Peyer's patch (tissue), 4 donors: ENCODE measurements at regions not wholly inside any gene's neighbourhood (a gene's known extent, or its start where the extent isn't known, plus 50 kb on each side); places are given as distances from the start of the nearest gene placed in this dataset.
"Not testable (repeated sequence)": the region's sequence is repeated elsewhere in the genome, so short reads cannot be mapped to it uniquely, and the experiment has no call there.

ENCODE experiments used
- POLR2A ChIP-seq, 2 donors: fragments of 450-650 bp; IDR thresholded peaks; one replicate each; pipeline ENCODE4 v1.5.1; 2017; ENCODE audit warnings: antibody characterized with exemption in 2 of 2, mild to moderate bottlenecking in 2 of 2, moderate library complexity in 2 of 2
- TF ChIP-seq, protein P1 (sequence below), 6 experiments: fragments of 450-650 bp in 4 of 6; fragments of 200-600 bp in 2 of 6; sonication (generic) in 1 of 6; IDR thresholded peaks; one replicate each; pipeline ENCODE4 v1.5.1; 2017 to 2019; ENCODE audit warnings: antibody characterized with exemption in 6 of 6, mild to moderate bottlenecking in 3 of 6, moderate library complexity in 1 of 6

- TF ChIP-seq, protein P1, sequence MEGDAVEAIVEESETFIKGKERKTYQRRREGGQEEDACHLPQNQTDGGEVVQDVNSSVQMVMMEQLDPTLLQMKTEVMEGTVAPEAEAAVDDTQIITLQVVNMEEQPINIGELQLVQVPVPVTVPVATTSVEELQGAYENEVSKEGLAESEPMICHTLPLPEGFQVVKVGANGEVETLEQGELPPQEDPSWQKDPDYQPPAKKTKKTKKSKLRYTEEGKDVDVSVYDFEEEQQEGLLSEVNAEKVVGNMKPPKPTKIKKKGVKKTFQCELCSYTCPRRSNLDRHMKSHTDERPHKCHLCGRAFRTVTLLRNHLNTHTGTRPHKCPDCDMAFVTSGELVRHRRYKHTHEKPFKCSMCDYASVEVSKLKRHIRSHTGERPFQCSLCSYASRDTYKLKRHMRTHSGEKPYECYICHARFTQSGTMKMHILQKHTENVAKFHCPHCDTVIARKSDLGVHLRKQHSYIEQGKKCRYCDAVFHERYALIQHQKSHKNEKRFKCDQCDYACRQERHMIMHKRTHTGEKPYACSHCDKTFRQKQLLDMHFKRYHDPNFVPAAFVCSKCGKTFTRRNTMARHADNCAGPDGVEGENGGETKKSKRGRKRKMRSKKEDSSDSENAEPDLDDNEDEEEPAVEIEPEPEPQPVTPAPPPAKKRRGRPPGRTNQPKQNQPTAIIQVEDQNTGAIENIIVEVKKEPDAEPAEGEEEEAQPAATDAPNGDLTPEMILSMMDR (IDR thresholded peaks at IDR 0.05), result not testable (repeated sequence)
- not testable (repeated sequence) for TF ChIP-seq POLR2A (IDR thresholded peaks at IDR 0.05)
Measured at GRCh38 chr3:152151877-152152765, 116.6 kb upstream of the MBNL1 start.
